ENCODE measurements at regions not wholly inside any gene's neighbourhood (a gene's known extent, or its start where the extent isn't known, plus 50 kb on each side); places are given as distances from the start of the nearest gene placed in this dataset.

- Histone ChIP-seq H3K36me3 (no peaks in the 10 kb centered on the region), H3K4me1 (no peaks in the 10 kb centered on the region), H3K9me3 (no peaks in the 10 kb centered on the region), H3K27me3 (no peaks in the 10 kb centered on the region), H3K27ac (no peak overlapping the region), H3K4me3 (no peak overlapping the region)
- no peak for DNase-seq (ENCODE audit: low spot score)
- TF ChIP-seq CTCF (IDR thresholded peaks at IDR 0.05) = no peak
Observed at GRCh38 chr13:75092143-75092542, 389.8 kb downstream of the TBC1D4 start.

DNA sequence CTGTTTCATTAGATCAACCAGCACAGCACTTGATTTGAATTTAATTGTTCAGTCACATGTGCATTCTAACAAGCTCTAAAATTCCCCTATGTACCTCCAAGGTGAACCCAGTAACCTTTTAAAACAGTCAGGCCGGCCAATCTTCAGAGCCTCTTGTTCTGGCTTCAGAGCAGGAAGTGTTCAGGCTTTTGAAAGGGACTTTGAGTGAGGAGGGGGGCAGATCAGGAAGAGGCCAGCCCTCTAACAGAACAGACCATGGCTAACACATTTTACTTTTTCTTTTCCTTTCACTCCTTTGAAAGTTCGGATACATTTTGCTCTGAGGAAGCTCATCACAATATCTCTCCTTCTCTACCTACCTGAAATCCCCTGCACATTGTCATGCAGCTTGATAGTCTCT, 390.3 kb downstream of the TBC1D4 start:
- no peaks in the 10 kb centered on the region for H3K27me3 ChIP-seq
- H3K4me3 ChIP-seq = no peak overlapping the region
- H3K36me3 ChIP-seq = no peaks in the 10 kb centered on the region
- DNase-seq (ENCODE audit: low spot score) = no peak
- H3K27ac ChIP-seq = no peak overlapping the region
- H3K4me1 ChIP-seq = no peaks in the 10 kb centered on the region
- no peak for TF ChIP-seq CTCF (IDR thresholded peaks at IDR 0.05)
- no peaks in the 10 kb centered on the region for H3K9me3 ChIP-seq

DNA sequence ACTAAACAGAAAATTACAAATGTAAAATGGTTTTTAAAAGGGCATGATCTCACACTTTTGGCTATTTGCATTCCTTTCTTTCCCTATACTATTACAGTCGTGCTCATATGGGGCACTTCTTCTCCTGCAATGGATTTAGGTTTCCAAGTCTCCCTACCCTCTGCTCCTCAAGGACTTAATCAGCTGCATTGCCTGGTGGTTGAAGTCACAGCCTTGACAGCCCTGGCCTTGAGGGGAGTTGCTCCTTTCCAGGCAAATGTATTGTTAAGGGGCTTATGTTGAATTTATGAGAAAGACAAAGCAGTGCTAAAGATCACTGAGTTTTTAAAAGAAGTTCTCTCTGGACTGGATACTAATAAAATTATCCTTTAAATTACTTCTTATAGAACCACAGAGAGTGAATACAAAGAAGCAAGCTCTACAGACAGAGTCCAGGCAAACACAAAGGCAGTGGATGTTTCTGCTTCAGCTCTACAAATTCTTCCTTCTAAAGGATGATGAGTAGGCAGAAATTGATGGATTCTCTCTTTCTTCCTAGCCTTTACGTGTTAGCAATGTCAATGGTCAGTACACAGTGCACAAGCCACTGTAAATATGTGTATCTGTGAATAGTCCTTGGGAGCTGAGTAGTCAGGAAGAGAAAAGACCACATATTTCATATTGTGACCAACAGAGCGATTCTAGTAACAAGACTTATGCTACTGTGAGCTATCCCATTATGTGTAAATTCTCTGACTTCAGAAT, 390.9 kb downstream of the TBC1D4 start:
- Histone ChIP-seq H3K27me3 (no peaks in the 10 kb centered on the region), H3K9me3 (peaks cover 0 to 6% of the 10 kb centered on the region in 2 donors), H3K4me1 (no peaks in the 10 kb centered on the region), H3K4me3 (no peak overlapping the region), H3K27ac (no peak overlapping the region), H3K36me3 (no peaks in the 10 kb centered on the region)
- no peak for DNase-seq (ENCODE audit: low spot score)
- TF ChIP-seq CTCF (IDR thresholded peaks at IDR 0.05) = no peak

GRCh38 chr13:75088915-75089314, 393.1 kb downstream of the TBC1D4 start:
- DNase-seq (ENCODE audit: low spot score) = no peak
- no peaks in the 10 kb centered on the region for H3K36me3 ChIP-seq
- no peaks in the 10 kb centered on the region for H3K4me1 ChIP-seq
- peaks cover 0 to 12% of the 10 kb centered on the region in 2 donors for H3K9me3 ChIP-seq
- TF ChIP-seq CTCF (IDR thresholded peaks at IDR 0.05) = no peak
- no peak overlapping the region for H3K27ac ChIP-seq
- H3K4me3 ChIP-seq = no peak overlapping the region
- H3K27me3 ChIP-seq = no peaks in the 10 kb centered on the region

GRCh38 chr13:75079226-75079625, 402.7 kb downstream of the TBC1D4 start:
- no peaks in the 10 kb centered on the region for H3K27me3 ChIP-seq
- no peak for DNase-seq (ENCODE audit: low spot score)

More at GRCh38 chr13:75079226-75079625, 402.7 kb downstream of the TBC1D4 start:
- Histone ChIP-seq H3K9me3 (no peaks in the 10 kb centered on the region), H3K4me3 (no peak overlapping the region), H3K36me3 (no peaks in the 10 kb centered on the region), H3K27ac (no peak overlapping the region), H3K4me1 (no peaks in the 10 kb centered on the region)
- no peak for TF ChIP-seq CTCF (IDR thresholded peaks at IDR 0.05)
